HUES64 (cell line): ENCODE measurements at regions not wholly inside any gene's neighbourhood (a gene's known extent, or its start where the extent isn't known, plus 50 kb on each side); places are given as distances from the start of the nearest gene placed in this dataset.

ENCODE experiments used
- H3K27ac ChIP-seq: 2 replicates; pipeline ENCODE4 v1.7.0; 2013; ENCODE audit warnings: low read depth, low read length, inconsistent platforms
- H3K27me3 ChIP-seq: 2 replicates; pipeline ENCODE4 v1.6.1; 2013; ENCODE audit warnings: mild to moderate bottlenecking, low read length; ENCODE audit not compliant: insufficient read depth
- H3K36me3 ChIP-seq: 2 replicates; pipeline ENCODE4 v1.6.1; 2013; ENCODE audit warnings: mild to moderate bottlenecking, low read length; ENCODE audit not compliant: insufficient read depth
- H3K4me1 ChIP-seq: 2 replicates; pipeline ENCODE4 v1.6.1; 2013; ENCODE audit warnings: mild to moderate bottlenecking, low read length, moderate library complexity; ENCODE audit not compliant: insufficient read depth
- H3K4me3 ChIP-seq: 2 replicates; pipeline ENCODE4 v1.5.1; 2013; ENCODE audit warnings: mild to moderate bottlenecking, low read length, moderate library complexity
- H3K9ac ChIP-seq: 2 replicates; pipeline ENCODE4 v1.6.1; 2013; ENCODE audit warnings: mild to moderate bottlenecking, low read depth, low read length
- H3K9me3 ChIP-seq: 2 replicates; pipeline ENCODE4 v1.6.1; 2013; ENCODE audit warnings: low read depth, low read length; ENCODE audit not compliant: insufficient read depth
- WGBS: fragments of 150-250, 120-280 bp; methylation state at CpG from one replicate; pipeline ENCODE4 v1.1.7; 2013; ENCODE audit warnings: missing lambda C conversion rate; 5-methylcytosine and 5-hydroxymethylcytosine counted together

DNA sequence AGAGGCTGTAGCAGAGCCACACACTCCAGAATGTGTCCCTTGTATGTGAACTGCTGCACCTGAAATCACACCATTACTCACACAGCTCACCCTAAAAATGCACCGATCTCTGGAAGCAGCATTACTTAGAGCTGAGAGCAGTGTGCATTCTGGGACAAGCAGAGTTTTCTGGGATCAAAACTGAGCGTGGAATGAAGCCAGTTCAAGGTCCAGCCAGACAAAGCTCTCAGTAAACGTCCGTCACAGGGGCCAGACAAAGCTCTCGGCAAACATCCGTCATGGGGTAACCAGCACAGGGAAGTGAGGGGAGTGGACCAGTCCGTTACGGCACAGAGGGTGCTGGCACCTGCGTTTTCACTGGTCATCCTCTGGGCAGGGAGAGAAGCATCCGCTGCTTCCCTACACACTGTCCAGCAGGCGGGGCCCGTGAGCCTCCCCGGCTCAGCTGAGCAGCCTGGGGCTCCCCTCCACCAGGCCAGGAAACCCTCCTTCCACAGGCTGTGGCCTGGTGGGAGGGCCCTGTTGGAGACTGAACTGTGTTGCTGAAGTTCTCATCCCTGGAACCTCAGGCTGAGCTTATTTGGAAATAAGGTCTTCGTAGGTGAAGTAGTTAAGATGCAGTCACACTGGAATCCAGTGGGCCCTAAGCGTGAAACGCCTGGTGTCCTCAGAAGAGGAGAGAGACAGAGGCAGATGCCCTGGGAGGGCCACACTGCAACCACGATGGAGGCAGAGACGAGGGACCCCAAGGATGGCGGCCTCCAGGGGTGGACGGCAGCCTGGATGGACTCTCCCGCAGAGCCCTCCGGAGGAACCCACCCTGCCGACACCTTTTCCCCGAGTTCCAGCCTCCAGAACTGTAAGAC lies 883.9 kb downstream of the BRD1 start:
- Histone ChIP-seq H3K4me3 (no peak overlapping the region), H3K9ac (no peak overlapping the region)
- WGBS: 79% methylated on average over 24 of the region's 24 CpGs

GRCh38 chr22:48942698-48943566 lies 884.7 kb downstream of the BRD1 start:
- WGBS: 83% methylated on average over 21 of the region's 21 CpGs
- no peaks in the 10 kb centered on the region for H3K4me1 ChIP-seq
- no peaks in the 10 kb centered on the region for H3K27me3 ChIP-seq
- H3K9ac ChIP-seq: no peak overlapping the region
- H3K4me3 ChIP-seq: no peak overlapping the region
- no peaks in the 10 kb centered on the region for H3K9me3 ChIP-seq
- H3K36me3 ChIP-seq: no peaks in the 10 kb centered on the region
- H3K27ac ChIP-seq: no peak overlapping the region

More for the DNA sequence above, 883.9 kb downstream of the BRD1 start:
- Histone ChIP-seq H3K27ac (no peak overlapping the region), H3K4me1 (no peaks in the 10 kb centered on the region), H3K9me3 (no peaks in the 10 kb centered on the region), H3K27me3 (no peaks in the 10 kb centered on the region), H3K36me3 (no peaks in the 10 kb centered on the region)

DNA sequence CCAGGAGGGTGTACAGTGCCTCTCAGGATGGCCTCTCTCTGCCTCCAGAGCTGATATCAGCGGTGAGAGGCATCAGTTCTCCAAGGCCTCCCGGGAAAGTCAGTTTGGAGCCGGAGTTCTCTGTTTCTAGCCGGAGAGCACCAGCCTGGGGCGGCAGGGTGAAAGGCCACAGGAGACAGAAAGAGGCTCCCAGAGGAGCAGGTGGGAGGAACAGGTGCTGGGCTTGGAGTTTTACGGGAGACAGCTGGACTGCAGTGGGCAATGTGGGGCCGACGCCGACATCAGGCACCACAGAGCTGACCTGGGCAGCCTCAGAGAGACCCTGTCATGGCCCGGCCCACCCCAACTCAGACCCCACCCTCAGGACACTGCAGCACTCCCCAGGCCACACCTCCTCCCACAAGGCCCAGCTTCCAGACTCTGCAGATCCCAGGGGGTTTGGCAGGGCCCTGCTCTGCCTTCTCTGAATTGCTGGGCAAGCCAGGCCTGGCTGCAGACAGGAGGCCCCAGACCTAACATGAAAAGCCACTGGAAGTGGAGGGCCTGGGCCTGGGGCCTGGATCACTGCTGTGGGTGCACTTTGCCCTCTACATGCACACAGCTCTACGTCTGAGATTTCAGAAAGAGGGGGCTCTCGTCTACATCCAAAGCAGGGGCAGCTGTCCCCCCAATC lies 885.6 kb downstream of the BRD1 start:
- 91% methylated on average over 12 of the region's 12 CpGs for WGBS
- H3K27me3 ChIP-seq: no peaks in the 10 kb centered on the region
- H3K9ac ChIP-seq: no peak overlapping the region
- H3K9me3 ChIP-seq: no peaks in the 10 kb centered on the region
- H3K4me3 ChIP-seq: no peak overlapping the region
- no peak overlapping the region for H3K27ac ChIP-seq
- no peaks in the 10 kb centered on the region for H3K4me1 ChIP-seq
- no peaks in the 10 kb centered on the region for H3K36me3 ChIP-seq

- H3K27ac ChIP-seq: no peak overlapping the region
- H3K4me3 ChIP-seq: no peak overlapping the region
- H3K36me3 ChIP-seq: no peaks in the 10 kb centered on the region
- 0 out of 2 replicates have a peak, but pooled peaks cover 4% of the 10 kb centered on the region for H3K9me3 ChIP-seq
- H3K9ac ChIP-seq: no peak overlapping the region
- WGBS: 79% methylated on average over 23 of the region's 23 CpGs
- H3K4me1 ChIP-seq: no peaks in the 10 kb centered on the region
- no peaks in the 10 kb centered on the region for H3K27me3 ChIP-seq
Measured at GRCh38 chr22:48941033-48941902, 886.4 kb downstream of the BRD1 start.

DNA sequence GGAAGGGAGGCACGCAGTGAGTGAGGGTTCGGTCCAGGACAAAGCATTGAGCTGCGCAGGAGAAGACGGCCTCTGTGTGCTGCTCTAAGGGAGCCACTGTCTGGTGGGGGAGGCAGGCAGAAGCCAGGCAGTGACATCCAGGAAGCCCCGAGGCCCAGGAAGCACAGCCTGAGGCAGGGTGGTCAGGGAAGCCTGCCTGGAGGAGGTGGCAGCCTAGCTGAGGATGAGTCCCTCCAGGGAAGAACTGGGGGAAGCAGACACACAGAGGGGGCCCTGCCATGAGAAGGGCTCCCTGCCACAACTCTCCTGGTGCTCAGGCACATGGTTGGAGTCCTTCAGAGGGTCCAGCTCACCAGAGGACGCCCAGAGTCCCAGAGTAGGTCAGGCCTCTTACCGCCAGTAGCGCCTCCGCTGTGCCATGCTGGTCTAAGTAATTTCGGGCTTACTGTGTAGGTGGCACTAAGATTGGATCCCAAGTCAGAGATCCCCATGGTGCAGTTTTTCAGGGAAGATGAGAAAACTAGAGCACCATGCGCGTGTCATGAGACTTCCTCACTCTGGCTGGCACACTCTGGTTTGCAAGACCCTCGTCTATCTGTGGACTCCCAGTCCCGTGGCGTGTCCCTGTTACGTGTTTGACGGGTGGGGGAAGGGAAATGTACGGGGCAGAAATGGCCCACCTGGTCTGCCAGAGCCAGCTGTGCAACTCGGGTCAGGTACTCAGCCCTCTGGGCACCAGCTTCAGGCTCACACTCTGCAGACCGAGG lies 887.2 kb downstream of the BRD1 start:
- H3K9me3 ChIP-seq: 0 out of 2 replicates have a peak, but pooled peaks cover 10% of the 10 kb centered on the region
- H3K4me3 ChIP-seq: no peak overlapping the region
- no peaks in the 10 kb centered on the region for H3K4me1 ChIP-seq
- no peaks in the 10 kb centered on the region for H3K36me3 ChIP-seq
- H3K9ac ChIP-seq: no peak overlapping the region
- WGBS: 85% methylated on average over 20 of the region's 20 CpGs
- no peak overlapping the region for H3K27ac ChIP-seq
- no peaks in the 10 kb centered on the region for H3K27me3 ChIP-seq

DNA sequence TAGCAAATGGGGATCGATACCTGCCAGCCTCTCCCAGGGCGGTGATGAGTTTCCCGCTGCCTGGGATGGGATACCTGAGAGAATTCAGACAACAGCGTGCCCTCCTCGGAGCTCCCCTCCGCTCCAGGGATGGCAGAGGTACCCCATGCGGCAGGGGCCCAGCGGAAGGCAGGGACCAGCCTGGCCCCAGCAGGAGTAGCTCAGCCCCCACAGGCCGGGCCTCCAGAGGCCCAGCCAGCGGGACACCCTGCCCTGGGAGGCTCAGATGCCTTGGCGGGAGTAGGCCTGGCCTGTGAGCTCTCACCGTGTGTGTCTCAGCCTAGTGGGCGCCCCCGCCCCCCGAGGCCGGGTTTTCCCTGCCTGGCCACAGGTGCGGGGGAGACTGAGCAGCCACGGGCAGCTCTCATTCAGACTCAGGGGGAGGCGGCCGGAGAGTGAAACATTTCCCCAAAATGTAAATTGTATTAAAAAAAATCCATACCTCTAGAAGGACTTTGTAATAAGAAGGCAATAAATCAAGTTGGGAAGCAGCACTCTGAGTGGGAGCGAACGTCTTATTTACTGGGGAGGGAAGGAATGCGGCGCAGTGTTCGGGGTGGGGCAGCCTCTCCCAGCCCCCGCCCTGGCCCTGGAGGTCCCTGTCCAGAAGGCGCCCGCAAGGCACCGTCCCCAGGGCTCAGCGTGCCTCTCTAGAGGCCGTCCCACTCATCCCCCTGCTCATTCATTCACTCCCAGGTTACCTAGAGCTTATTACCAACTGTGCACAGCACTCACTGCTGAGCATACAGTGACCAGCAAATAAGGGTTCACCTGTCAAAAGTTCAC lies 888.0 kb downstream of the BRD1 start:
- Histone ChIP-seq H3K27ac (no peak overlapping the region), H3K9me3 (peaks cover 13% of the 10 kb centered on the region; the same call in 1 of the 2 replicates), H3K4me3 (no peak overlapping the region), H3K36me3 (no peaks in the 10 kb centered on the region), H3K9ac (no peak overlapping the region), H3K27me3 (no peaks in the 10 kb centered on the region), H3K4me1 (no peaks in the 10 kb centered on the region)
- WGBS: 89% methylated on average over 29 of the region's 31 CpGs

GRCh38 chr22:48938741-48939140 lies 888.9 kb downstream of the BRD1 start:
- no peaks in the 10 kb centered on the region for H3K36me3 ChIP-seq
- no peaks in the 10 kb centered on the region for H3K27me3 ChIP-seq
- peaks cover 19% of the 10 kb centered on the region for H3K9me3 ChIP-seq
- 96% methylated on average over 8 of the region's 8 CpGs for WGBS
- H3K27ac ChIP-seq: no peak overlapping the region
- no peak overlapping the region for H3K9ac ChIP-seq
- no peaks in the 10 kb centered on the region for H3K4me1 ChIP-seq
- no peak overlapping the region for H3K4me3 ChIP-seq

DNA sequence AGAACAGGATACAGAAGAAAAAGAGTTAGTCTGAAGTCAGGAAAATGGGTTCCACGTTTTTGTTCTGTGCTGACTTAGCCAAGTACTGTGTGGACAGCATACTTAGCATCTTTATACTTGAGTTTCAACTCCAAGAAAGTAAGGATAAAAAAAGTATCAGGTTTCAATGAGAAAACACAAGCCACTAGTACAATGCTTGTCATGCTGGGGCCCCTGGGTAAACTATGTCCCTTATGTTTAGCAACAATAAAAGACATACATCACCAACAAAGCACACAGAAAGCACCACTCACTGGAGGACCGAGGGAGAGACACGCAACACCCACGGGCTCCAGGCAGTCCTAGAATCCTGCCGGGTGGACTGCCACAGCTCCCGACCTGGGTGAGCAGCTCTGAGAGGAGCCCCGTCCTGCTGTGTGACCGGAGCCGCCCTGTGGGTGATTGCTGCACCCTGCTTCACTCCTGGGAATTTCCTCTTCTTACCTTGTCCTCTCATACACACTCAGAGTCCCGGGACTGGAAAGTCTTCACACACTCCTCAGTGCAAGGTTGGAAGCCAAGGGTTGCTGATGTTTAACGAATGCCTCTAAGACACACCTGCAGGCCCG lies 890.5 kb downstream of the BRD1 start:
- Histone ChIP-seq H3K36me3 (no peaks in the 10 kb centered on the region), H3K9ac (no peak overlapping the region), H3K9me3 (peaks cover 19% of the 10 kb centered on the region), H3K27ac (no peak overlapping the region), H3K4me3 (no peak overlapping the region), H3K27me3 (no peaks in the 10 kb centered on the region), H3K4me1 (no peaks in the 10 kb centered on the region)
- WGBS: 84% methylated on average over 12 of the region's 12 CpGs

DNA sequence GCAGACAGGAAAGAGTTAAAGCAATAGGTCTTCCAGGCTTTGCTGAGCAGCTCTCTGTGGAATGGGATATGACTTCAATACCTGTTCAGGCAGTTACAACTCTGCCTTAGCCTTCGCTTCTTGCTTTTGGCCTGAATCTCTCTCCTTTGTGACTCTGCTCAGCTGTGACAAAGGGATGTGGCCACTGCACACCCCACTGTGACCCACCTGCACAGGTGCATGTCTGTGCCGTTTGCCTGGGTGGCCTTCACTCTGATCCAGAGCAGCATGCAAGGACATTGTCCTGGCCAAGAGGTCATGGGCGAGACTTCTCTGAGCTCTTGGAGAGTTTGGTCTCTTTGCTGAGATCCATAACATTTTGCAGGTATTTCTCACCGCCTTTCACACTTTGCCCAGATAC lies 891.3 kb downstream of the BRD1 start:
- 94% methylated on average over 4 of the region's 4 CpGs for WGBS
- H3K36me3 ChIP-seq: no peaks in the 10 kb centered on the region
- no peak overlapping the region for H3K4me3 ChIP-seq
- H3K9ac ChIP-seq: no peak overlapping the region
- no peak overlapping the region for H3K27ac ChIP-seq
- H3K4me1 ChIP-seq: no peaks in the 10 kb centered on the region
- no peaks in the 10 kb centered on the region for H3K27me3 ChIP-seq
- peaks cover 19% of the 10 kb centered on the region for H3K9me3 ChIP-seq
